A549 (cell line): ENCODE measurements at regions not wholly inside any gene's neighbourhood (a gene's known extent, or its start where the extent isn't known, plus 50 kb on each side); places are given as distances from the start of the nearest gene placed in this dataset.

Experiments
- CHD4 ChIP-seq: fragments of 200-600 bp; sonication (generic); IDR thresholded peaks from 2 replicates; pipeline ENCODE4 v1.6.1; 2016; ENCODE audit warnings: antibody characterized with exemption, mild to moderate bottlenecking, borderline replicate concordance
- NR3C1 ChIP-seq: fragments of >200 bp; sonication (Bioruptor Twin); formaldehyde crosslinking; IDR thresholded peaks from 3 replicates; pipeline ENCODE4 v1.6.1; 2017
- POLR2A ChIP-seq: IDR thresholded peaks from 2 replicates; pipeline ENCODE4 v1.6.1; 2012; ENCODE audit warnings: mild to moderate bottlenecking, low read length
- SMC3 ChIP-seq: fragments of >200 bp; sonication (Bioruptor Twin); formaldehyde crosslinking; IDR thresholded peaks from 3 replicates; pipeline ENCODE4 v1.6.1; 2018; ENCODE audit warnings: inconsistent platforms
- TF ChIP-seq, protein P1 (sequence below): fragments of >200 bp; sonication (Bioruptor Twin); formaldehyde crosslinking; IDR thresholded peaks from 3 replicates; pipeline ENCODE4 v1.5.1; 2016
- TF ChIP-seq, protein P2 (sequence below): fragments of 150-350 bp; IDR thresholded peaks from 2 replicates; pipeline ENCODE4 v1.6.1; 2014; ENCODE audit warnings: low read depth, mild to moderate bottlenecking, low read length
- TF ChIP-seq, protein P3 (sequence below): IDR thresholded peaks from 2 replicates; pipeline ENCODE4 v1.6.1; 2012
- TF ChIP-seq, protein P4 (sequence below): IDR thresholded peaks from 2 replicates; pipeline ENCODE4 v1.6.1; 2012

DNA sequence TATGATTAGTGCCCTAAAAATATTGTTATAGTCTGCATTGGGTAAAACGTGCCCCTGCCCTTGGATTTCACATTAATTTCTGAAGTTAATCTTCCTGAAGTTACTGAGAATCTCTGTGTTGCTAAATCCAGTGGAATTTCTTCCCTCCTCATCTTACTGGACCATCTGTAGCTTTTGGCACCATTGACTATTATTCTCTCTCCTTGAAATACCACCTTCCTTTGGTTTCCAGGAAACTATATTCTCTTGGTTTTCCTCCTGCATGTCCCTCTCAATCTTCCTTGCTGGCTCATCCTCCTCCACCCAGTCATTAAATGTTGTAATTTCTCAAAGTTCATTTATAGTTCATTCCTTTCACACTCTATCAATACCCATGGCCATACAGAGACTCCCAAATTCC, 110.6 kb upstream of the SLC35G4 start:
- TF ChIP-seq SMC3 (no peak), POLR2A (no peak), NR3C1 (no peak), CHD4 (no peak)
- TF ChIP-seq, protein P1, sequence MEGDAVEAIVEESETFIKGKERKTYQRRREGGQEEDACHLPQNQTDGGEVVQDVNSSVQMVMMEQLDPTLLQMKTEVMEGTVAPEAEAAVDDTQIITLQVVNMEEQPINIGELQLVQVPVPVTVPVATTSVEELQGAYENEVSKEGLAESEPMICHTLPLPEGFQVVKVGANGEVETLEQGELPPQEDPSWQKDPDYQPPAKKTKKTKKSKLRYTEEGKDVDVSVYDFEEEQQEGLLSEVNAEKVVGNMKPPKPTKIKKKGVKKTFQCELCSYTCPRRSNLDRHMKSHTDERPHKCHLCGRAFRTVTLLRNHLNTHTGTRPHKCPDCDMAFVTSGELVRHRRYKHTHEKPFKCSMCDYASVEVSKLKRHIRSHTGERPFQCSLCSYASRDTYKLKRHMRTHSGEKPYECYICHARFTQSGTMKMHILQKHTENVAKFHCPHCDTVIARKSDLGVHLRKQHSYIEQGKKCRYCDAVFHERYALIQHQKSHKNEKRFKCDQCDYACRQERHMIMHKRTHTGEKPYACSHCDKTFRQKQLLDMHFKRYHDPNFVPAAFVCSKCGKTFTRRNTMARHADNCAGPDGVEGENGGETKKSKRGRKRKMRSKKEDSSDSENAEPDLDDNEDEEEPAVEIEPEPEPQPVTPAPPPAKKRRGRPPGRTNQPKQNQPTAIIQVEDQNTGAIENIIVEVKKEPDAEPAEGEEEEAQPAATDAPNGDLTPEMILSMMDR = no peak
- TF ChIP-seq, protein P2, sequence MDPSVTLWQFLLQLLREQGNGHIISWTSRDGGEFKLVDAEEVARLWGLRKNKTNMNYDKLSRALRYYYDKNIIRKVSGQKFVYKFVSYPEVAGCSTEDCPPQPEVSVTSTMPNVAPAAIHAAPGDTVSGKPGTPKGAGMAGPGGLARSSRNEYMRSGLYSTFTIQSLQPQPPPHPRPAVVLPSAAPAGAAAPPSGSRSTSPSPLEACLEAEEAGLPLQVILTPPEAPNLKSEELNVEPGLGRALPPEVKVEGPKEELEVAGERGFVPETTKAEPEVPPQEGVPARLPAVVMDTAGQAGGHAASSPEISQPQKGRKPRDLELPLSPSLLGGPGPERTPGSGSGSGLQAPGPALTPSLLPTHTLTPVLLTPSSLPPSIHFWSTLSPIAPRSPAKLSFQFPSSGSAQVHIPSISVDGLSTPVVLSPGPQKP = no peak
- TF ChIP-seq, protein P3, sequence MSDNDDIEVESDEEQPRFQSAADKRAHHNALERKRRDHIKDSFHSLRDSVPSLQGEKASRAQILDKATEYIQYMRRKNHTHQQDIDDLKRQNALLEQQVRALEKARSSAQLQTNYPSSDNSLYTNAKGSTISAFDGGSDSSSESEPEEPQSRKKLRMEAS = no peak
- TF ChIP-seq, protein P4, sequence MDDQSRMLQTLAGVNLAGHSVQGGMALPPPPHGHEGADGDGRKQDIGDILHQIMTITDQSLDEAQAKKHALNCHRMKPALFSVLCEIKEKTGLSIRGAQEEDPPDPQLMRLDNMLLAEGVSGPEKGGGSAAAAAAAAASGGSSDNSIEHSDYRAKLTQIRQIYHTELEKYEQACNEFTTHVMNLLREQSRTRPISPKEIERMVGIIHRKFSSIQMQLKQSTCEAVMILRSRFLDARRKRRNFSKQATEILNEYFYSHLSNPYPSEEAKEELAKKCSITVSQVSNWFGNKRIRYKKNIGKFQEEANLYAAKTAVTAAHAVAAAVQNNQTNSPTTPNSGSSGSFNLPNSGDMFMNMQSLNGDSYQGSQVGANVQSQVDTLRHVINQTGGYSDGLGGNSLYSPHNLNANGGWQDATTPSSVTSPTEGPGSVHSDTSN = no peak
